CD4-positive, alpha-beta T cell treated with Interleukin-12 subunit alpha and Interleukin-12 subunit beta, for 1 hour (primary cell): ENCODE measurements at regions not wholly inside any gene's neighbourhood (a gene's known extent, or its start where the extent isn't known, plus 50 kb on each side); places are given as distances from the start of the nearest gene placed in this dataset.

ENCODE experiments used
- DNase-seq: peaks from one replicate; pipeline ENCODE4 v3.0.0-alpha.2; 2020

- DNase-seq = no peak
Observed at GRCh38 chr2:81551040-81551634, 1246.6 kb upstream of the LRRTM1 start.

GRCh38 chr2:81550277-81550676 lies 1245.7 kb upstream of the LRRTM1 start:
- DNase-seq = no peak

GRCh38 chr2:81549646-81550045 lies 1245.1 kb upstream of the LRRTM1 start:
- no peak for DNase-seq

- no peak for DNase-seq
Observed at GRCh38 chr2:81545626-81546025, 1241.1 kb upstream of the LRRTM1 start.

- DNase-seq = no peak
Observed at GRCh38 chr2:81542119-81542518, 1237.6 kb upstream of the LRRTM1 start.

GRCh38 chr2:81529944-81530343 lies 1225.4 kb upstream of the LRRTM1 start:
- DNase-seq = no peak

GRCh38 chr2:81528852-81529480 lies 1224.4 kb upstream of the LRRTM1 start:
- no peak for DNase-seq

GRCh38 chr2:81523344-81523743 lies 1218.8 kb upstream of the LRRTM1 start:
- DNase-seq = no peak

- DNase-seq = no peak
Observed at GRCh38 chr2:81513328-81513727, 1208.8 kb upstream of the LRRTM1 start.

- no peak for DNase-seq
Observed at GRCh38 chr2:81505586-81505985, 1201.0 kb upstream of the LRRTM1 start.

GRCh38 chr2:81495556-81495955 lies 1191.0 kb upstream of the LRRTM1 start:
- no peak for DNase-seq

- no peak for DNase-seq
Observed at GRCh38 chr2:81483254-81483653, 1178.7 kb upstream of the LRRTM1 start.

- DNase-seq = no peak
Observed at GRCh38 chr2:81481994-81482368, 1177.4 kb upstream of the LRRTM1 start.

- no peak for DNase-seq
Observed at GRCh38 chr2:81481242-81481993, 1176.9 kb upstream of the LRRTM1 start.

- no peak for DNase-seq
Observed at GRCh38 chr2:81467096-81467495, 1162.5 kb upstream of the LRRTM1 start.

GRCh38 chr2:81462420-81462819 lies 1157.9 kb upstream of the LRRTM1 start:
- no peak for DNase-seq

GRCh38 chr2:81445176-81445575 lies 1140.6 kb upstream of the LRRTM1 start:
- DNase-seq = no peak

- no peak for DNase-seq
Observed at GRCh38 chr2:81437456-81438000, 1133.0 kb upstream of the LRRTM1 start.

GRCh38 chr2:81436256-81436655 lies 1131.7 kb upstream of the LRRTM1 start:
- no peak for DNase-seq

- no peak for DNase-seq
Observed at GRCh38 chr2:81412681-81413080, 1108.1 kb upstream of the LRRTM1 start.

- no peak for DNase-seq
Observed at GRCh38 chr2:81403508-81403907, 1099.0 kb upstream of the LRRTM1 start.

GRCh38 chr2:81396417-81397019 lies 1092.0 kb upstream of the LRRTM1 start:
- no peak for DNase-seq

- no peak for DNase-seq
Observed at GRCh38 chr2:81395746-81396145, 1091.2 kb upstream of the LRRTM1 start.

- no peak for DNase-seq
Observed at GRCh38 chr2:81389203-81389602, 1084.7 kb upstream of the LRRTM1 start.
